GM12891 (cell line): ENCODE measurements at regions not wholly inside any gene's neighbourhood (a gene's known extent, or its start where the extent isn't known, plus 50 kb on each side); places are given as distances from the start of the nearest gene placed in this dataset.

Experiments
- POLR2A ChIP-seq: IDR thresholded peaks from 2 replicates; pipeline ENCODE4 v1.6.1; 2011; ENCODE audit warnings: low read depth, low read length, control low read depth
- POLR2AphosphoS5 ChIP-seq: IDR thresholded peaks from 2 replicates; pipeline ENCODE4 v1.6.1; 2011; ENCODE audit warnings: low read depth, low read length, control low read depth

GRCh38 chr21:36538761-36539160 is 58.8 kb upstream of the CLDN14 start:
- TF ChIP-seq POLR2A = no peak
- TF ChIP-seq POLR2AphosphoS5 = no peak
